GM12878 (cell line): ENCODE measurements at regions not wholly inside any gene's neighbourhood (a gene's known extent, or its start where the extent isn't known, plus 50 kb on each side); places are given as distances from the start of the nearest gene placed in this dataset.

Experiments
- ATAC-seq: fragments of 200-7000 bp; cut with Tn5 transposase; 3 replicates; pipeline ENCODE4 v1.9.1; 2020; ENCODE audit warnings: mild to moderate bottlenecking, moderate library complexity
- BruUV-seq: library from RNA; stranded (reverse); fragments of 400-500 nt; replicated peaks from 2 replicates; lab custom pipeline; 2021; lab: Mats Ljungman, UMichigan
- CTCF ChIA-PET: fragments of 300-600 bp; sonication (Branson Sonifier 250); formaldehyde crosslinking; extraction: SDS; loops from one replicate; lab custom pipeline; 2021; ENCODE audit warnings: inconsistent platforms; lab: Yijun Ruan, JAX
- POLR2A ChIA-PET: fragments of 350-600 bp; formaldehyde crosslinking; extraction: SDS; loops from one replicate; lab custom pipeline; 2021; ENCODE audit warnings: inconsistent platforms; lab: Charles Lee
- RAD21 ChIA-PET: fragments of 300-600 bp; sonication (Branson Sonifier 250); formaldehyde crosslinking; loops from one replicate; lab custom pipeline; 2023; ENCODE audit warnings: antibody characterized with exemption; ENCODE audit not compliant: unreplicated experiment; lab: Charles Lee
- SMC1A ChIA-PET: fragments of 300-600 bp; sonication (Branson Sonifier 250); formaldehyde crosslinking; loops from one replicate; lab custom pipeline; 2023; ENCODE audit not compliant: unreplicated experiment, uncharacterized antibody; lab: Charles Lee
- DNase-seq: peaks from one replicate; pipeline ENCODE4 v3.0.0-alpha.2; 2011; ENCODE audit warnings: low read depth, low spot score
- FAIRE-seq: peaks from 3 replicates; lab custom pipeline; 2011; peaks lifted over from hg19 to GRCh38; lab: Jason Lieb, UNC
- H2AFZ ChIP-seq: 2 replicates; pipeline ENCODE4 v1.6.0; 2011; ENCODE audit warnings: low read depth, low read length, control low read depth; ENCODE audit not compliant: control insufficient read depth
- H3K27ac ChIP-seq: 2 replicates; pipeline ENCODE4 v1.5.1; 2011; ENCODE audit warnings: control low read depth; ENCODE audit not compliant: control insufficient read depth, insufficient read depth
- H3K27me3 ChIP-seq, 2 experiments: replicated peaks in 1 of 2; 2 replicates each; pipeline versions ENCODE4 v1.6.0 to v1.6.1; 2011; ENCODE audit warnings: low read length in 1 of 2; ENCODE audit not compliant: control insufficient read depth in 2 of 2, insufficient read depth in 2 of 2
- H3K36me3 ChIP-seq, 2 experiments: 2 replicates each; pipeline ENCODE4 v1.5.1; 2011; ENCODE audit warnings: low read length in 1 of 2; ENCODE audit not compliant: control insufficient read depth in 2 of 2, insufficient read depth in 2 of 2
- H3K4me1 ChIP-seq: 2 replicates; pipeline ENCODE4 v1.6.1; 2011; ENCODE audit warnings: mild to moderate bottlenecking, low read length, moderate library complexity, mixed read lengths; ENCODE audit not compliant: control insufficient read depth, insufficient read depth
- H3K4me2 ChIP-seq: 2 replicates; pipeline ENCODE4 v1.6.0; 2011; ENCODE audit warnings: control low read depth; ENCODE audit not compliant: control insufficient read depth, insufficient read depth
- H3K4me3 ChIP-seq: fragments of 200-600 bp; sonication (generic); 2 replicates; pipeline ENCODE4 v1.5.1; 2016
- H3K79me2 ChIP-seq: 2 replicates; pipeline ENCODE4 v1.6.0; 2011; ENCODE audit warnings: low read length; ENCODE audit not compliant: control insufficient read depth, insufficient read depth
- H3K9ac ChIP-seq: 2 replicates; pipeline ENCODE4 v1.8.0; 2011; ENCODE audit warnings: low read length, control low read depth, mixed read lengths; ENCODE audit not compliant: control insufficient read depth, insufficient read depth
- H3K9me3 ChIP-seq: replicated peaks from 3 replicates; pipeline ENCODE4 v1.5.1; 2011; ENCODE audit warnings: mild to moderate bottlenecking, low read length; ENCODE audit not compliant: control insufficient read depth, insufficient read depth
- H4K20me1 ChIP-seq: 2 replicates; pipeline ENCODE4 v1.6.0; 2011; ENCODE audit not compliant: control insufficient read depth, insufficient read depth
- CEBPB ChIP-seq, 2 experiments: fragments of 150-350 bp in 1 of 2; IDR thresholded peaks; 2 replicates each; pipeline ENCODE4 v1.6.1; 2012 to 2014; ENCODE audit warnings: low read depth in 2 of 2, low read length in 2 of 2, borderline replicate concordance in 1 of 2, inconsistent platforms in 1 of 2
- CUX1 ChIP-seq: IDR thresholded peaks from 2 replicates; pipeline ENCODE4 v1.6.1; 2012; ENCODE audit warnings: improper control_type of control experiment, low read depth, low read length; ENCODE audit not compliant: insufficient replicate concordance
- E4F1 ChIP-seq: fragments of 450-650 bp; IDR thresholded peaks from 2 replicates; pipeline ENCODE4 v1.6.1; 2018; ENCODE audit warnings: borderline replicate concordance, mild to moderate bottlenecking; ENCODE audit not compliant: partially characterized antibody
- MTA3 ChIP-seq: IDR thresholded peaks from 2 replicates; pipeline ENCODE4 v1.6.1; 2012; ENCODE audit warnings: low read length, inconsistent platforms, borderline replicate concordance
- POU2F2 ChIP-seq: IDR thresholded peaks from 3 replicates; pipeline ENCODE4 v1.6.1; 2011; ENCODE audit warnings: low read depth, mild to moderate bottlenecking, low read length, borderline replicate concordance
- SMAD5 ChIP-seq: IDR thresholded peaks from 2 replicates; pipeline ENCODE4 v1.6.1; 2016; ENCODE audit warnings: antibody characterized with exemption, low read depth
- ZNF24 ChIP-seq: fragments of 450-650 bp; IDR thresholded peaks from 2 replicates; pipeline ENCODE4 v1.6.1; 2017; ENCODE audit warnings: antibody characterized with exemption, mild to moderate bottlenecking
- ZNF592 ChIP-seq: fragments of 450-650 bp; IDR thresholded peaks from 2 replicates; pipeline ENCODE4 v1.6.1; 2017; ENCODE audit warnings: mild to moderate bottlenecking, moderate library complexity
- whole genome bisulfite sequencing: methylation state at CpG from one replicate; pipeline ENCODE4 v1.1.6; 2016; ENCODE audit warnings: low lambda C conversion rate; ENCODE audit not compliant: insufficient replicate concordance, insufficient coverage; ENCODE audit errors: missing lambda C conversion rate; 5-methylcytosine and 5-hydroxymethylcytosine counted together
- in situ Hi-C: fragments of 300-500 bp; cut with MboI; formaldehyde crosslinking; loops from 9 replicates; pipeline ENCODE4 v1.14.3; 2018; ENCODE audit warnings: mixed read lengths
- intact Hi-C: fragments of 100-400 bp; cut with micrococcal nuclease; formaldehyde crosslinking; loops from one replicate; pipeline ENCODE4 v1.14.2; 2022; ENCODE audit not compliant: unreplicated experiment

GRCh38 chr21:35314857-35315582 is 265.9 kb upstream of the RUNX1 start (continued):
- TF ChIP-seq E4F1: no peak
- no peak for TF ChIP-seq ZNF592
- no peak for TF ChIP-seq MTA3
- no peak for TF ChIP-seq ZNF24

GRCh38 chr21:35311985-35312384 is 262.9 kb upstream of the RUNX1 start:
- ChIA-PET CTCF (no interaction called here), SMC1A (no interaction called here), RAD21 (no interaction called here), POLR2A (no interaction called here)
- no peaks in the 10 kb centered on the region for H3K79me2 ChIP-seq
- no peak overlapping the region for H3K4me3 ChIP-seq
- no peak overlapping the region for H3K27ac ChIP-seq
- intact Hi-C loops (no loop called here), in situ Hi-C loops (no loop called here)
- DNase-seq (no peak), FAIRE-seq (no peak), ATAC-seq (no peak)
- H2AFZ ChIP-seq: no peak overlapping the region
- H3K27me3 ChIP-seq: no peaks in the 10 kb centered on the region
- no TSS peak for BruUV-seq
- H3K4me2 ChIP-seq: no peak overlapping the region
- no peaks in the 10 kb centered on the region for H4K20me1 ChIP-seq
- H3K9me3 ChIP-seq: no peaks in the 10 kb centered on the region
- no peaks in the 10 kb centered on the region for H3K36me3 ChIP-seq
- H3K9ac ChIP-seq: no peak overlapping the region
- 23% methylated on average over 3 of the region's 3 CpGs for WGBS
- no peaks in the 10 kb centered on the region for H3K4me1 ChIP-seq
- TF ChIP-seq CEBPB (IDR thresholded peaks at IDR 0.05; ENCODE audit: borderline replicate concordance in 1 of 2, low read depth in 2 of 2, low read length in 2 of 2) (no peak), POU2F2 (no peak), CUX1 (no peak), SMAD5 (no peak)
